NT2/D1 (cell line): ENCODE measurements at regions not wholly inside any gene's neighbourhood (a gene's known extent, or its start where the extent isn't known, plus 50 kb on each side); places are given as distances from the start of the nearest gene placed in this dataset.

Source experiments
- SUZ12 ChIP-seq: IDR thresholded peaks from 2 replicates; pipeline ENCODE4 v1.6.1; 2011; ENCODE audit not compliant: insufficient read length, insufficient read depth; ENCODE audit errors: extremely low read depth
- YY1 ChIP-seq: IDR thresholded peaks from 2 replicates; pipeline ENCODE4 v1.6.1; 2011; ENCODE audit not compliant: insufficient read length, insufficient read depth
- ZNF274 ChIP-seq: IDR thresholded peaks from 2 replicates; pipeline ENCODE4 v1.6.1; 2011; ENCODE audit warnings: mild to moderate bottlenecking, low read depth, low read length

- TF ChIP-seq YY1 = no peak
- TF ChIP-seq SUZ12 = no peak
- no peak for TF ChIP-seq ZNF274
These were observed 102.0 kb upstream of the CHODL start for GRCh38 chr21:18142655-18143054.
